HG03066 (cell line): ENCODE measurements at regions not wholly inside any gene's neighbourhood (a gene's known extent, or its start where the extent isn't known, plus 50 kb on each side); places are given as distances from the start of the nearest gene placed in this dataset.

Experiments
- ATAC-seq: cut with Tn5 transposase; IDR thresholded peaks from one replicate; pipeline ENCODE4 v1.9.1; 2021; ENCODE audit warnings: low read depth; ENCODE audit not compliant: unreplicated experiment

DNA sequence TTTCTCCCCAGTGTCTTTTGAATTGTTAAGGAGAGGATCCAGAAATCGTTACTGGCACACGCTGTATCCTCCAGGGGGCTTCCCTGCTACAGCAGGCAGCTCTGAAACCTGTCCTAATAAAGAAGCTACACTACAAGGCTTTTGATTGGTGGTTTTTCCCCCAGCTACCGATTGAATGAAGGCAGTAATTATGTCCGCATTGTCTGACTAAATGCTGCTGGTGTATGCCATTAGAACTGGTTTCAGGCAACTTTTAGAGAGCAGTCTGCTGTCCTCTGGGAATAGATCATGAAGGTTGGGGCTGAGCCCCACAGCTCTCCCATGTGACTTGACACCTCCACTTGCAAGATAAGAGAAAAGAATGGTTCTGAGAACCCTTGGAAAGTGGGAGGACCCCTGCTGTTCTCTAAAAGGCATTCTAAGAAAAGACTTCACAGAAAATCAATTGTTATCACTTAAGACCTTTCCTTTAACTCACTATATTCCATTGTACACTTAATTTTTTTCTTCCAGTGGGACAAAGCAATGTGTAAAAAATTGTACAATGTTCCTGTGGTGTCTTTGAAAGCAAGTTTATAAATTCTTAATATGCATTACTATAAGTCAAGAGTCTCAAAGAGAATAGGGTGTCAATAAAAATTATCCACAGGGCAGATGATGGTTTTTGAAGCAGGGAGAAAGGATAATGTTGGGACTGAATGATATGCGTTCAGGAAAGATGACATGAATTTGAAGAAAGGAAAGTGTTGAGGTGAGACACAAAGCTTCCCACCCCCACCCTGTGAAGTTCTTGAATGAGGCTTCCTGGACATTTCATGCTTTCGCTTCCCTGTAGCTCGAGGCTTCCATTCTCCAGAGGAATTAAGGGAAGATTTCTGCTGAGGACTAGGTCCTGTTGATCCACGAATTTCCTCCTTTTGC is 53.0 kb upstream of the DAZL start:
- no peak for ATAC-seq

DNA sequence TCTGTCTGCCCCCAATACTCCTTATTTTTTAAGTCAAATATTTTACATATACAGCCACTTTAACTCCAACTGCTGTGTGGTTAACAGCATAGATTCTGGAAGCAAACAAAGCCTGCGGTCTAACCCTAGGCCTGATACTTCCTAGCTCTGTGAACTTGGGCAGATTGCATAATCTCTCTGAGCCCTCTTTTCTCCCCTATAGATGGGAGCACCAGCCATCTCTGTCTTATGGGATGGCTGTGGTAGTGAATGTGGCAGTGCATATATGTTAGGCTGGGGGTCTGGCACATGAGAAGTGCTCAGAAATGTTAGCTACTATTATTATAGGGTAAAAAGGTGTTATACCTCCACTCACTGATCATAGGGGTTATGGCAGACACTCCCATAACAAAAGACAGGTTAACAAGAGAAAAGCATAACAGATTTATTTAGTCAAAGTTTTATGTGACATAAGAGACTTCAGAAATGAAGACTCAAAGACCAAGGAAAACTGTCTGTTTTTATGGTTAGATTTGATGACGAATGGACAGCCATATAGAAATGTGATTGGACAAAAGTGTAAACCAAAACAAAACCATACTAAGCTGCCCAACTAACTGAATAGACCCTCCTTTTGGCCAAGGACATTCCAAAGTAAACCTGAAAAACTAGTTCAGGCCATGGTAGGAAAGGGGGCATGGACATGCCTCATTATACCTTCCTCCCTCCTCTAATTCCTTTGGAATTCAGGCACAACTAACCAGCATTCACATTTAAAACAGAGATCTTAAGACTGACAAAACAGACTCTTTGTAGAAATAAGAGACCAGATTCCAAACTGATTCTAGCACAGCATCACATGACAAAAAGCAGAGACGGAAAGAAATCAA is 53.9 kb upstream of the DAZL start:
- no peak for ATAC-seq

DNA sequence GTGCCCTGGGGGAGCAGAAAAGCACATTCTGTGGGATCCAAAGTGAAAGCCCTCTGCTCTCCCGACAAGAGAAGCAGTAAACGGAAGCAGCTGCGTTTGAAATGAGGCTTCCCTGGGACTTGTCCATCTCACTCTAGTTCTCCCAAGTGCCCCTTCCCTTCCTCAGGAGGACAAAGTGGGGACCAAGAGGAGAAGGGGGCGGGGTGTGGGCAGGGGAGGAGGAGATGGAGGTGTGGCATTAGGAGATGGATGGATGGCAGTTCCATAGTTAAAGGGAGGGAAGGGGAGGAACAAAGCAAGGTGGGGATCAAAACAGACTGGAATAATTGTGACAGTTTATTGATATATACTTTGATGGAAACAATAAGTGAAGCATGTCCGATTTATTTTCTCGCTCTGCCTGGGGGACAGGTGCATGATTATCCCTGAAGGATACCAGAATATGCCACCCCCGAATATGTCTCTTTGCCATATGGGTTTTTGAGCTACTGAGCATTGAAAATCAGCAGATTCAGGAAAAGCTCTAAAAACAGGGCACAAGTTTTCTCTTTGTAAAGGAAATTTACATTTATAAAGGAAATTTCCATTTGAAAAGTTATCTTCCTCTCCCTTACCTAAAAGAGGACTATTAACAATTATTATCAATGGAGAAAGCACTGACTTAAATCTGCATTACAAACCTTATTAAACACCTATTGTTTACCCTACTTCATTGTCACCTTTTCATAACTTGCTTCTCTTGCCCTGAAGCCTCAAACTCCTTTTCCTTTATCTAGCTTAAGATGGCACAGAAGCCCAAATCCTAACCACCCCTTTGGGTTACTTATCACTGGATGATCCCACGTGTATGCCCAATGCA is 58.9 kb upstream of the DAZL start:
- ATAC-seq, result no peak

DNA sequence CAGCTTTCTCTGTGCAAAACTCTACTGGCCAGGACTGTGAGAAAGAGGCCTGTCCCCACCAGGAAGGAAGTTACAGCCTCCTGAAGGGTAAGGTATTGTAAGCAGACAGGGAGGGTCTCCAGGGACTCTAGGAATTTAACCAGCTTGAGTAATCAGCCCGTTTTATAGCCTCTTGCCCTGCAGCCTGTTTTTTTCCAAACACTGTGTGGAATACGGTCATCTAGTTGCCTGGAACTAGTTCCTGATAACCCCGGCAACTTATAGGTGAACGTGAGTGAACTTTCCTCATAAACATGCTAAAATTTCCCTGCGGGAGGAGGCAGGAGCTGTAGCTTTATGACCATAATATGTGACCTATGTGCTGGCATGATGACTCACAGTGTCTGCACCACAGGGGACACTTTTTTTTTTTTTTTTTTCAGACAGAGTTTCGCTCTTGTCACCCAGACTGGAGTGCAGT is 60.1 kb upstream of the DAZL start:
- ATAC-seq, result no peak

DNA sequence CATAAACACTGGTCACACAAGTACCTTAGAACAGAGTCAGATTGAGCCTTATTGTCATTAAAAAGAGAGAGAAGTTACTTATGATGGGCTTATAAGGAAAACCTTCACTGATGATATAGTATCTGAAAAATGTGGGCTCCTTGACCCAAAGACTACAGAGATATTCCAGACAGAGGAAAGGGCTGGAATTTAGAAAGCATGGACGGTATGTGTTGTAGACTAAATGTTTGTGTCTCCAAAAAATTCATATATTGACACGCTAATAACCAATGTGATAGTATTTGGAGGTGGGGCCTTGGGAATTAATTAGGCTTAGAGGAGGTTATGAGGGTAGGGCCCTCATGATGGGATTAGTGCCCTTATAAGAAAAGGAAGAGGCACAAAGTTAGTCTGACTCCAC is 61.0 kb upstream of the DAZL start:
- no peak for ATAC-seq

DNA sequence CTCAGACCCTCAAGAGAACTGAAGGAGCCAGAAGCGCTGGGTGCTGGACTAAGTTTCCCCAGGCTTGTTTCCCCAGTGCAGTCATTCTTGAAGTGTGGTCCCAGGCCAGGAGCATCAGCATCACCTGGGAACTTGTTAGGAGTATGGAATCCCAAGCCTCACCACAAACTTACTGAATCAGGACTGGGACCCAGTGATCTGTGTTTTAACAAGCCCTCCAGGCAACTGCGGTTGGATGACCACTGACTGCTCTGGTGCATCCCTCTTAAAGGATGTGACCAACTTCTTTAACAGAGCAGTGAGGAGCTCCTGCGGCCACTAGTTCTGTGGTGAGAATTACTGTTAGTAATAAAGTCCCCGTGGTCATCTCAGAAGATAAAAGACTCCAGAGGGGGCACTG is 62.4 kb upstream of the DAZL start:
- no peak for ATAC-seq

DNA sequence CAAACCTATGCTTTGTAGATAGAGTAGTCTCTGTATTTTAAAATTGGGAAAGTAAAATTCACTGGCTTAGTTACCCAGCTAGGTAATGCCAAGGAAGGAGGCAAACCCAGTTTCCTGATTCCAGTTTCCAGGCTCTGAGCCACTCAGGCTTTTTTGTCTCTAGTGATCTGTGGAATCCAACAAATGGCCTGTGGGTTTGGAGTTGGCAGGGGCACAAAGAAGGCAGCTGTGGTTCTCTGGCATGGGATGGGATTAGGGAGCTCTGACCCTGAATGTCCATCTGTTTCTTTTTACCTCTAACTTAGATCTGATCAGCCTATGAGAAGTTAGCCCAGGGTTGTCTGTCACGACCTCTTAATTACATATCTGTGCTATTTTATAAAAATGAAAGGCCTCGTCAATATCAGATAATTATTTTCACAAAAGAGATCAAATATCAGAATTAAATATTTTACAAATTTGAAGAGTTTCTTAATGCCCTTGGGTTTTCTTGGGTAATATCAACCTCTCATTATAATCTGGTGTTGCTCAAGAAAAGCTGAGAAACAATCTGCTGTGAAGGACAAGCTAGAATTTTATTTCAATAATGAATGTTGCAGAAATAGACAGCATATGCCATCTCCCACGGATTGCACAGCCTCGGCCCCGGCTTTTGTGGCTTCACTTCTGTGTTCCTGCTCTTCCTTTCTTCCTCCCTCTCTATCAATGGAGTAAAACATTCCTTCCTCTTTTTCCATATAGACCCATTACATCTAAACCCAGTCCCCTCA is 63.7 kb upstream of the DAZL start:
- ATAC-seq, result no peak

DNA sequence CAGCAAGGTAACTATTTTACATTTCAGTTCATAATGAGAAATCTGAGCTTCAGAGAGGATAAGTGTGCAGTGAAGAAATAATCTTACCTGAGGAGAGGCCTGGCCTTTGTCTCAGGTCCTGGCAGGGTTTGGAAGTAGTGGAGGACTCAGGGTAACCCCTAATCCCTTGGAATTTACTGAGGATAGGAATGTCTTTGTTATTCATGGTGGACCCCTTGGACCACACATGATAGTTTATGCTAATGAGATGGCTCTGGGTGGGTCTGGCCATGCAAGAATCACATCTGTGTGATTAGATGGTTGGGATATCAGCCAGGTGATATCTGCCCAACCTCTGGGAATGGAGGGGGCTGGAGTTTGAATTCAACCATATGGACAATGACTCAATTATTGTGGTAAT is 65.0 kb upstream of the DAZL start:
- ATAC-seq, result no peak

DNA sequence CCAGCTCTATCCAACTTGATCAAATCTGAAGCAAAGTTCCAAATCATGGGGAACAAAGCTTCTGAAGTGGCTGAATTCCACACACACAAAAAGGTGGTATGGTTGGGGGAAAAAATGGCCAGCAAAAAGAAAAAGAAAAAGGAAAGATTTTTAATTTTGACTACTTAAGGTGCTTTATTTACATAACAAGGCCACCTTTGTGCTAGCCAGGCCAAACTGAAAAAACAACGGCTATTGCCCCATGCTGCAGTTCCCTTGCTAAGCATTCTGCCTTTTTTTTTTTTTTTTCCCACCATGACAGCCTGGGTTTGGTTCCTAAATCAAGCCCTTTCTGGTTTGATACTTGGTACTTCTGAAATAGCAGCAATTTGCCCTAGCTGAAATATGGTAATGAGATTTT is 66.5 kb upstream of the DAZL start:
- ATAC-seq, result no peak

DNA sequence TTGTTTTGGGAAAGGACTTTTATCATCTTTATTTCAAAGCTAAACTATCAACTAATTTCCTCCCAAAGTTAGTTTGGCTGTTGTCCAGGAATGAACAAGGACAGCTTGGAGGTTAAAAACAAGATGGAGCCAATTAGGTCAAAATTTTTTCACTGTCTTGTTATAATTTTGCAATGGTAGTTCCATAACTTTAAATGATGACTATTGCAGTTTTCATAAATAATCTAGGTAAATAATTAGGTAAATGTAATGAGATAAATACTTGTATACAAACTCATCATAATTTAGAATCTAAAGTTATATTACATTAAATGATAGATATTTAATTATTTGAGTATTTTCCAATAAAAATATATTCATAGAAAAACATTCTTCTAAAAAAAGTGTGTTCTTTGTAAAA is 68.3 kb upstream of the DAZL start:
- ATAC-seq, result no peak

DNA sequence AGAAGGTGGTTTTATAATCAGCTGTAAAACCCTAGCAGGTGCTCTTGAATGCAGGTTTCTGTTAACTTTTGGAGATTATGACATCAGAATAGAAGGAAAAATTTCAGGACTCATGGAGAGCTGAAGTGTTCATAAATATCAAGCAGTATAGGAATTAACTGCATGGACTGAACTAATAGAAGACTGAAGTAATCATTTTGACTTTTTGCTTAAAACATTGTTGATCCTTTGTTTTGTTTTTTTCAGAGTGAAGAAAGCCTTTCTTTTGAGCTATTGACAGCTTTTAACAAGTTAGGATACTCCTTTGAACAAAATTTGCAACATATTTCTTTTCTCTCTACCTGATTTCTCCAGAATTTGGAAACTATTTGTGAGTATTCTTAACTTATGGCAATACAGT is 70.6 kb upstream of the DAZL start:
- ATAC-seq, result no peak

DNA sequence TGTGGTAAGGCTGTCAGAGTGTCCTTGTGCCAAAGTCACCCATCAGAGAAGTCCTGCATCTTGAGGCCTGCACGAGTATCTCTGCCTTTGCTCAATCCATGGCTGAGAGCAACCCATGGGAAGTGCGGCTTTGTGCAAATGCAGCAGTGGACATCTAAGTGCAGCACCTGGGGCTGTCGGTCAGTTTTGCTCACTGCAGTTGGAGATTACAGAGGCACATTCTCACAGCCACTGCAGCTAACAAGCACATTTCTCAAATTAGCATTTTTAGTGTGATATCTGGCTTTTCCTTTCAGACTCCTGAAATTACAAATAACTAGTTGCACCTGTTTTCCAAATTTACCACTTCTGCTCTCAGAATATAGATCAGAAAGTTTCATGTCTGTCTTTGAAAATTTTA is 81.5 kb upstream of the DAZL start:
- no peak for ATAC-seq

DNA sequence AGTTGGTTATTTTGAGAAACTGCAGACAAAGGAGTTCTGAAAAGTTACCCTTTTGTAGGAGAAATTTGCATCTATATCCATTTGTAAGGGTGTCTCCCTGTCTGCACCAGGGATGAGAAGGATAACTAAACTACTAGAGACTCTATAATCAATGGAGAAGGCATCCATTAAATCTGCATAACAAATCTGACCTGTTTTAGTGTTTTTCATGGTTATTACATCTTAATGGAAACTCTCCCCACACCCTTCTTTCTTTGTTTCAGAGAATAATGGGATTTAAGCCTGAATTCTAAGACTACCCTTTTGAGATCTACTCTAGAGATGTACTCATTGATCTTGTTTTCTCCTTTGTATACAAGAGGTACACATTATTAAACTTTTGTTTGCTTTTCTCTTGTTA is 82.0 kb upstream of the DAZL start:
- ATAC-seq, result no peak

DNA sequence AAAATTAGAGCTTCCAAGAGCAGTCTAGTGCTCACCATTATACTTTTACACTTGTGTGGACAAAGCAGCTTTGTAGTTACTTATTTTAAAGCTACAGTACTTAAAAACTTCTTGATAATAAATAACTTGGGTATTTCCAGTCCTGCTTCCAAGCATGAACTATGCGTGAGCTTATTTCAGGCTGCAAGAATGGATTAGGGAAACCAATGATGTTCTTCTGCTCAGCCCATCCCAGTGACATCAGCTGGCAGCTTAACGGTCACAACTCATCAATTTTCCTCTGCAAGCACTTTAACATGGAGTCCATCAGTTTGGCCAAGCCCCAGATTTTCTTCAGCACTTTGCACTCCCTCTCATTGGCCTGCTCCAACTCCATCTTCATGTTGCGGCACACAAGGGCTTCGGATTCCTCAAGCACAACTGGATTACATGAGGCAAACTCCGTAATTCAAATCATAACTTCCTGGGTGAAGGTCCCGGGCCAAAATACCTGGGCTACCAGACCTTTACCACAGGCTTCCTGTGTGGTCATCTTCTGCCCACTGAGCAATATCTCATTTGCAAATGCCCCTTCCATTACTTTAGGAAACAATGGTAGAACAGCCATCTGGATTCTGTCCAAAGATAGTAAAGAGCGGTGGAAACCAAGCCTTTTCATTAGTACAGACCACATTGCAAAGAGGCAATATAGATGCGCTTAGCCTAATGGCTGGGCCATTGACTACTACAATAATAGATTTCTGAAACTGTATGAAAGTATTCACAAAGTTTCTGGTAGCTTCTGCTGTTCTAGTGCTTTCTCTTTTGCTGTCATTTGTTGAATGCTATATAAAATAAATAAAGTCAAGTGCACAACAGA is 87.5 kb upstream of the DAZL start:
- no peak for ATAC-seq

DNA sequence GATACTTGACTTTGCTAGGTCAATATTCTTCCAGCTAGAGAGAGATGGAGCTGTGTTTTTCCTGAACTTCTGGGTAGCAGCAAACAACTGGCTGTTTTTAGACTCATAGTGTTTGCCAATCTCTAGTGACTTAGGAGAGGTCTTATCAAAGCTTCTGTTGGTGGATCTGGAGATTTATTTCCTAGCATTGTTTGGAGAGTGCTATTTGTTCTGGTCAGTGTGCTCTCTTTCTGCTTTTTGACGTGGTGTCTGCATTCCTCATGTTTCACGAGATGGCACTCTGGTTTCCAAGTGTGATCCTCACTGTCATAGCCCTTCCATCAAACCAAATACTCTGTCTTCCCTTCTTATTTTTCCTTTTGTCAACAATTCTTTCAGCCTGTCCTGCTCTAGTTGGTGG is 88.6 kb upstream of the DAZL start:
- no peak for ATAC-seq

DNA sequence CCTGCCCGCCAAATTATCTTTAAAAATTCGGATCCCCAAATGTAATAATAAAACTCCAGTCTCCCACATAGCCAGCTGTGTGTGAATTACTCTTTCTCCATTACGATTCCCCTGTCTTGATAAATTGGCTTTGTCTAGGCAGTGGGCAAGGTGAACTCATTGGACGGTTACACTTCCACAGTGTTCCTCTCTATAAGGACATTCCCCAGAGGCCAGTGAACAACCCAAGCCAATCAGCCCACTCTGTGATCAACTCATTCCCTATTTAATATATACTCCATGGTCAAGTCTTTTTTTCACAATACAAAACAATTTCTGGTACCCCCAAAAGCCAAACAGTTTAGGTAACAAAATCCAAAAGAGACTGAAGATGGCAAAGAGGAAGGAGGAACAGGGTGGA is 90.5 kb upstream of the DAZL start:
- no peak for ATAC-seq

DNA sequence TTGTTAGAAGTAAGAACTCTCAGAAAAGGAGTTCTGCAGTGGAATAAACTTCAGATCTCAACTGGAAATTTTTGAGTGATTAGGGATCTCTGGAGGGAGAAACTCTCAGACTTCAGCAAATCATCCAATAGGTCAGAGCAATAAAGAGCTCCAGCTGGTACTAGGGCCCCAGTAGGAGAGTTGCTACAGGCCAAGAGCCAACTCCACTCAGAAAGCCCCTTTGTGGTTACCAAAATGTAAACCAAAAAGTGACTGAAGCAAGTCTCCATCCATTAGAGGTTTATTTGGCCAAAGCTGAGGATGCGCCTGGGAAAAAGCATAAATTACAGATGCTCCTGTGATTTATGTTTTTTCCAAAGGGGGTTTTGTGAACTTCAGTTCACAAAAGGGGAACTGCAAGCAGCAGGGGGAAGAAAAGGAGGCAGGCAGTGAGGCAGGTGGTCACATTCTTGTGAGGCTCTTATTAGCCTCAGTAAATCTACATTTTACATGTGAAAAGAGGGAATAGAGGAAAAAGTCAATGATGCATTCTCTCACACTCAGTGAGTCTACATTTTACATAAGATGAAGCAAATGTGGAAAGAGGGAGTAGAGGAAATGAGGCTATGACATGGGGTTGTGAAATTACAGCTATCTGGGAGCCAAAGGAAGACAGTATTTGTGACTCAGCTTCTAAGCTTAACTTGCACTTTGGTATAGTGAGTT is 92.4 kb upstream of the DAZL start:
- ATAC-seq, result no peak

DNA sequence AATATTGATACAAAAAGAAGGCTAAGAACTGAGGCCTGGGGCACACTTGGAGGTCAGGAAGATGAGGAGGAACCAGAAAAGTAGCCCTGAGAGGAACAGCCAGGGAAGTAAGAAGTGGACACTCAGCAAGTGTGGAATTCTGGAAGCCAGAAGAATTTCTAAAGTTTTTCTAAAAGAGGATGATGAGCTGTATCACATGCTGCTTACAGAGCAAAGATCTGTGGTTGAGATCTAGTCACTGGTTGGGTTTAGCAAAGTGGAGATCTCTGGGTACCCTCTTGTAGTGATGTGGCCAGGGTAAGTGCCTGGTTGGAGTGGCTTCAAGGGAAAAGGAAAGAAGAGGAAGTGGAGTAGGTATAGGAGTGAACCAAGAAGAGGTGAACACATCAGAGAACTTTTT is 95.4 kb upstream of the DAZL start:
- no peak for ATAC-seq

DNA sequence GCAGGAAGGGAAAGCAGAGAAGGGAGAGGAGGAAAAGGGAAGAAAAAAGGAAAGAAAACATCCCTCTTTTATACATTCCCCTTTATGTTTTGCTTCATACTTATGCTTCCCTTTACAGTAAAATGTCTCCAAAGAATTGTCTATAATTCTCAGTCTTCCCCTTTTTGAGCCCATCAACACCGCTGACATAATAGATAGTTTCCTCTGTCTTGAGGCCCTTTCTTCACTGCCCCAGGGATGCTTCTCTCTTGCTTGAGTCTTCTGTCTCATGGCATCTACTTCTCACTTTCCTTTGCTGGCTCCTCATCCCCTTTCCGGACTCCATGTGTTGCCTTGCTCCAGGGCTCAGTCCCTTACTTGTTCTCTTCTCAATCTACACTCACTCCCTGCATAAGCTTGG is 99.7 kb upstream of the DAZL start:
- ATAC-seq, result no peak
